HG03565 (cell line): ENCODE measurements at regions not wholly inside any gene's neighbourhood (a gene's known extent, or its start where the extent isn't known, plus 50 kb on each side); places are given as distances from the start of the nearest gene placed in this dataset.
"Not testable (repeated sequence)": the region's sequence is repeated elsewhere in the genome, so short reads cannot be mapped to it uniquely, and the experiment has no call there.

Source experiments
- ATAC-seq: cut with Tn5 transposase; IDR thresholded peaks from one replicate; pipeline ENCODE4 v1.9.1; 2021; ENCODE audit warnings: mild to moderate bottlenecking, moderate library complexity; ENCODE audit not compliant: unreplicated experiment

DNA sequence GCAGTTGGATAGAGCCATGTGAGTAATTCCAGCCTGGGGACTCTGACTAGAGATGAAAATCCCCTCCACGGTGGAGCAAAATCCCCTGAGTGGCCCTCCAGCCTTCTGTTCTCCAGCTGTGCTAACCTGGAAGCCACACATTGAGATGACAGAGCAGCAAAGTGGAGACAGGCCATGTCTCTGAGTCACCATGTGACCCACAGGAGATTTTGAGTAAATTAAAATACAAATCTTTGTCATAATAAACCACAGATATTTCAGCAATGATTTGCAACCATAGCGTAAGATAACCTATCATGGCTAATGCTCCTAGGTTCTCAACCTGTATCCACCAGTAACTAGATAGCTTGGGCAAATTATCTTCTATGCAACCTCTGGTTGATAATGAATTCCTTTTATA is 328.3 kb upstream of the DPP6 start:
- ATAC-seq, result not testable (repeated sequence)

DNA sequence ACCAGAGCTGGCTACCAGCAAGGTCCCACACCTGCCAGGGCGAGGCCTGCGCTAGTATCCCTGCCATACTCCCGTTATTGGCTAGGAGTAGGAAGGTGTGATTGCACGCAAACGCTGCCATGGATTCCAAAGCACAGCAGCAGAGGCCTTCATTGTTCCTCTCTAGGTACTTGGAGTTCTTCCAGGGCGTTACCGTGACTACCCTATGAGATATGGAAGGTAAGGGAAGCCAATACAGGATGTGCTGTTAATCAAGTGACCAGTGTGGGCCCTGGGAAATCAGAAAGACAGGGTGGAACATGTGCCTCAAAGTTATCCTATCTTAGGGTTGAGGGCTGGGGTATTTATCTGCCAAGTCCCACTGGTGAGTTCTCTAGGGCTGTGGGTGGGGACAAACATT is 320.7 kb upstream of the DPP6 start:
- not testable (repeated sequence) for ATAC-seq

DNA sequence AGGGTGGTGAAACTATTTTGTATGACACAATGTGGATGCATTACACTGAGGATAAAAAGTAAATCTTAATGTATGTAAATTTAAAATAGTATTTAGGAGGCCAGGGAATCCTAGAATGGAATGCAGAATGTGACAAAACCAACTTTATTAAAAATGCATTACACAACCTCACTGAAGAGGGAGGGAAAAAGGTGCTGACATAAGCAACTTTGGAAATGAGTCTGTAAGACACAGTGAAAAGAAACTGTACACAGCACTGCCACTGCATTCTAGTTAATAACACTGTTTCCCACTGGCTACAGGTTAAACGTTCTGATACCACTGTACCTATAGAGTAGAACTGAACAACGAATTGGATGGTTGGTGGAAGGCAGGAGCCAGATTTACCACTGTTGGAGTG is 308.8 kb upstream of the DPP6 start:
- not testable (repeated sequence) for ATAC-seq

DNA sequence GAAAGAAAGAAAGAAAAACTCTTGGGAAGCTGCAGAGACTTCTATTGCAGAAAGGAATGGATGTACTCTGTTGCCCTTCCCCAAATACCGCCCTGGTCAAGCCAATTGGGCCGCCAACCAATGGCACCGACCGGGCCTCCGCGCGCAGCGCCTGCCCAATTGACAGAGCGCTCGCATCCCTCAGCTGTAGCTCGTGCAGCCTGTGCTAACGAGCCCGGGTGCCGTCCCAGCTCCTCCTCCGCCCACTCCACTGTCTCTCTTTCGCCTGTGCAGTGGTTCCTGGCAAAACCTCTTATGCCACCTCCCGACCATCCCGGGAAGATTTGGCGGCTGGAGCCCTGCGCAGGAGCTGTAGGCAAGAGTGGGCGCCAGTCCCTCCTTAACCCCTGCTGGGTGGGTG is 304.2 kb upstream of the DPP6 start:
- ATAC-seq, result not testable (repeated sequence)

DNA sequence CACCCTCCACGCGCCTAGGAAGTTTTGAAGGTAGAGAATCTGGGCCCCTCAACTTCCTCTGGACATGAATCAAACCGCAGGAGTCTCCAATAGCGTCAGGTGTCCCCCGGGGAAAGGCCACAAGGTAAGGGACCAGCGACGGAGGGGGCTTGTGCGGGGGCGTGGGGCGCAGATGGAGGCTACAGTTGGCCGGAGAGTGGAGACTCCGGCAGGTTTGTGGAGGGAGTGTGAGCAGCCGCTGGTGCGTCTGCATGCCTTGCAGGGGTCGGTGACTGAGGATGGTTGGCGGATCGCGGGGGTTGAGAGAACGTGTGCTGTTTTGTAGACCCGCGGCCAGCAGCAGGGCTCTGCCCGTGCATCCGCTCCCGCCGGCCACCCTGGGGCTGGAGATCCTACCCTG is 303.3 kb upstream of the DPP6 start:
- not testable (repeated sequence) for ATAC-seq

DNA sequence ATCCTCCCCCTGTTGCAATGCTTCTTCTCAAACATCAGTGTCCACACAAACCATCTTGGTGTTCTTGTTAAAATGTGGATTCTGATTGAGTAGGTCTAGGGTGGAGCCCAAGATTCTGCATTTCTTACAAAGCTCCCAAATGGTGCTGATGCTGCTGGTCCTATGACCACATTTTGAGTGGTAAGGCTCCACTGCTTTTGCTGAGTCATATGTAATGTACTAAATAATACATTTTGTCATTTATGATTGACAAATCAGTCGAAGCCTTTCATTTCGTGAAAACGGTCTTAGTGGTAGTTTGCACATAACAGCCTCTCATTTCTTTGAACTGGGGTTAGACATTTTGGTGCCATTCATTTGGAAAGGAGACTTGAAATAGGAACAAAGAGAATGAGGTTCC is 286.3 kb upstream of the DPP6 start:
- not testable (repeated sequence) for ATAC-seq

DNA sequence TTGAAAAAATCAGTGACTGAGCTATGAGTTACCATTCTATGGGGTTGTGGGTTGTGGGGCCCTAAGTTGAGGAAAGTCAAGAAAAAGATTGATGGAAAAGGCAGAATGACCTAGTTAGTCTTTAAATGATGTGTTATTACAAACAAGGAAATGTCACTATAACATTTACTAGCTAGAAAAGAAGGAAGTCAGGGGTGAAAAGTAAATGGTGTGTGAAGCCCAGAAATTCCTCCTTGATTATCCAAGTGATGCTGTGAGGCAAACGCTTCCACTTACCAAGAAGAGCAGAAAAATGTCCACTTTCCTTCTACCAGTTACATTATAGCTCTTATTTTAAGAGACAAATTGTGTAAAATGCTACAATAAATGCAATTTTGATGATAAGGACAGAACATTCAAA is 285.3 kb upstream of the DPP6 start:
- ATAC-seq, result not testable (repeated sequence)

DNA sequence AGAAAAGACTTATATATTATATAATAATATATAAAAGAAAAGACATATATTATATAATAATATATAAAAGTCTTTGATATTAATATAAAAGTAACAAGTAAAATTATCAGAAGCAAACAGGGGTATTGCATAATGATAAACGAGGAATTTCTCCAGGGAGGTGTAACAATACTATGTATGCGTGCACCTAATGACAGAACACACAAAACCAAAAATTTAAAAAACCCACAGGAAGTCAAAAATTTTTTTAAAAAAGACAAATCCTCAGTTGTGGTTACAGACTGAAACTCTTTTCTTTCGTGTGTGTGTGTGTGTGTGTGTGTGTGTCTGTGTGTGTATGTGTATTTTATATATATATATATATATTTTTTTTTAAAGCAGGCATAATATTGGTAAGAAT is 279.2 kb upstream of the DPP6 start:
- ATAC-seq, result no peak

DNA sequence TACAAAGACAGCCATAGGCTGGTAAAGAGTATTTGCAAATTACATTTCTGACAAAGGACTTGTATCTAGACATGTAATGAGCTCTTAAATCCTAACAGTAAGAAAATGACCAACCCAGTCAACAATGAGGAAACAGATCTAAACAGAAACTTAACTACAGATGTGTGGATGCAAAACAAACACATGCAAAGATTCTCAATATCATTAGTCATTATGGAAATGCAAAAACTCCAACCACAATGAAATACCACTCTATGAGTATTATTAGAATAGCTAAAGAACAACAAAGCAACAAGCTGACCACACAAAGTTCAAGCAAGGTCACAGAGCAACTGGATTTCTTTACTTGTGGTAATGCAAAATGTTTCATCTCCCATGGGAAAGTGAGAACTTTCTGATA is 275.3 kb upstream of the DPP6 start:
- not testable (repeated sequence) for ATAC-seq

DNA sequence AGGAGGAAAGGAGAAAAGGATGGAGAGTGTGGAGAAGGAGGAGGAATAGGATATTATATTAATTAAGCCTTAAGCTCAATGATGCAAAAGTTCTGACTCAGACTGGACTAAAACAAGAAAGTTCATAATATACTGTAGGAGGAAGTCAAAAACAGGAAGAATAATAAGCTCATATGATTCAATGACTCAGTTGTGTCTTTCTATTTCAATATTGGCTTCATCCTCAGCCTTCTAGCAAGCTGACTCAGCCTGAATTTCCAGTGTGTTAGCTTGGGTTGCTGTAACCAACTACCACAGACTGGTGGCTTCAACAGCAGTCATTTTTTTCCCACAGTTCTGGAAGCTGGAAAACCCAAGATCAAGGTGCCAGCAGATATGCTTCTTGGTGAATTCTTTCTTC is 254.8 kb upstream of the DPP6 start:
- ATAC-seq, result not testable (repeated sequence)

DNA sequence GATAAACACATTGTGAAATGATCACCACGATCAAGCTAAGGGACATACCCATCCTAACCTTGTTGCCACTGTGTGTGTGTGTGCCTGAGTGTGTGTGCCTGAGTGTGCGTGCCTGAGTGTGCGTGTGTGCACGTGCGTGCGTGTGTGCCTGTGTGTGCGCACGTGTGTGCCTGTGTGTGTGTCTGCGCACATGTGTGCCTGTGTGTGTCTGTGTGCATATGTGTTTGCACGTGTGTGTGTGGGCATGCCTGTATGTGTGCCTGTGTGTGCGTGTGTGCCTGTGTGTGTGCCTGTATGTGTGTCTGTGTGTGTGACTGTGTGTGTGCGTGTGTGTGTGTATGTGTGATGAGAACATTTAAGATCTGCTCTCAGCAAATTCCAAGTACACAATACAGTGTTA is 244.1 kb upstream of the DPP6 start:
- no peak for ATAC-seq

DNA sequence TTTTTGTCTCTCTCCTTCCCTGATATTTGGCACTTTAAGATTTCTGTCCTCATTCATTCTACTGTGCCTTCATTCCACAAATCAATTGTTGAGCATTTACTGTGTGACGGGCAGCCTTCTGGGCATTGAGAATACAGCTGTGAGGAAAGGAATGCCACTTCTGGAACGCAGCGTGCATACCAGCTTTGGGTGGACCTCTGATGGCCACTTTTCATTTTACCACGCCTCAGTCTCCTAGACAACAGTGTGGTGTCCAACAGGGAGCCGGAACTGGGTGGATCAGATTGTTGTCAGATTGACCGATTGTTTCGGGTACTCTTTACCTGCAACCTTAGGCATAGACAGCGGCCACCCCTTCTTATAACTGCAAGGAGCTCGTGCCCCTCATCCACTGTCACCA is 222.7 kb upstream of the DPP6 start:
- no peak for ATAC-seq

DNA sequence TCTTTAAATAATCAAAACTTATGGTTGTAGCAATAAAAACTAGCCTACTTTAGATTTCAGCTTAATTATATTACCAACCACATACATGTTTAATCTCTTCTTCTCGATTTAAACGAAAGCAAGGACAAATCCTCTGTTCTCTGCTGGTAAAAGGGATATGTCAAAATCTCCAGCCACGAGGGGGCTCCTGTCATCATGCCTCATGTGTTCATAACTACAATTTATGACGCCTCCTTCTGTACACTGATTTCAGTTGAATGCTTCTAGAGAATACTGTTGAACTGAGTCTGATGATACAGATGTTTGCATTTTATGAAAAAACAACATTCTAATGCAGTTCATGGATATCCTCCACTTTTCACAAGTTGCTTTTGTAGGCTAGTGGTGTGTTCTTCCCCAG is 220.0 kb upstream of the DPP6 start:
- no peak for ATAC-seq

DNA sequence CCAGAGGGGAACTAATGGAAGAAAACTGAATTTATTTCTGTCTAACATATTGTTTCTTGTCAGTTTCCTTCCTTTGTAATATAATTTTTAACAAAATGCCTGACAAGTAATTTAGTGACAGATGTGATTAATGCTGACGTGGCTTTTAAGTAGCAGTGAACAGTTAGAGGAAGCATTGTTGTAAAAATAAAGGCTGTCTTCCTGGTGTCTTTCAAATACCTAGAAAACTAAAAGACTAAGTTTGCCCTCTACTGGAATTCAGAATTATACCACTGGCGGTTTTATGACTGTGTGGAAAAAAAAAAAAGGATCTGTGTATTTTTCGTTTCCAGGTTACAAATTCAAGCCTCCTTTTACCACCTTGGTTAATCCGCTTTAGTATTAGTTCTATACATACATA is 217.1 kb upstream of the DPP6 start:
- ATAC-seq, result no peak

DNA sequence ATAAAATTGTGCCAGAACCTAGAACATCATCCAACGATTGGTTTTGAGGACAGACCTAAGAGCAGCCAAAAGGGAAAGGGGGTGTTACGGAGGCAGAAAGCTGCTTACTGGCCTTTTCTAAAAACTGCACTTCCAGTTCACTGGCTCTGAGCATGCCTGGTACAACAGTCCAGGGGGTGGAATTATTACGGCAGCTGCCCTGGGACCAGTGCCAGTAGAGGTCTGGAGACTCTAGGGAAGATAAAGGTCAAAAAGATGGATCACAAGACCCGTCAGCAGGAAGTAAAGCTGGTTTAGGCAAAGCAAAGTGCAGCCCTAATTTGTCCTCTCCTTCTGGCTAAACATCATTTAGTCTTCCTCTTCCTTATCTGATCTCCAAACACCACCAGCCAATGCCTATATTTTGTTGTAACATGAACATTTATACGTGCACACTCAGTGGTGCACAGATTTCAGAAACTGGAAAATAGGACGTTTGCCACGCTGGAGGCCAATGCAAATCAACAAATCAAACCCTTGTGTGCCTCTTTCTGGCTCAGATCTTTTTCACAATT is 216.4 kb upstream of the DPP6 start:
- no peak for ATAC-seq

DNA sequence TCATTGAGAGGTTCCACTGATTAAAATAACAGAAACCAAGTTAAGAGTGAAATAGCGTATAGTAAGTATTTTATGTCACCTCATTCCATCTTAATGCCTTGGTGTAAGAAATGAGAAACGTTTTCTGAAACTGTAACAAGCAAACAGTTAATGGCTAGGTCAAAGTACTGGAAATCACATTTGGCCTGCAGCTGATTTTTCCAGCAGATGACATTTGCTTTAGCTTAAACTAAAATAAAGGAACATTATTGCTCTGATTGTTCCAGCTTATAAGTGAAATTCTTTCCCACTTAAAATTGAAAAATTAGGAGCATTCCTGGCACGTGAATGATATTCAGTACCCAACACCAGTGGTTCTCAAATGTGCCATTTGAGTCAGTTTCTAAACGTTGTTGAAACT is 213.6 kb upstream of the DPP6 start:
- no peak for ATAC-seq

DNA sequence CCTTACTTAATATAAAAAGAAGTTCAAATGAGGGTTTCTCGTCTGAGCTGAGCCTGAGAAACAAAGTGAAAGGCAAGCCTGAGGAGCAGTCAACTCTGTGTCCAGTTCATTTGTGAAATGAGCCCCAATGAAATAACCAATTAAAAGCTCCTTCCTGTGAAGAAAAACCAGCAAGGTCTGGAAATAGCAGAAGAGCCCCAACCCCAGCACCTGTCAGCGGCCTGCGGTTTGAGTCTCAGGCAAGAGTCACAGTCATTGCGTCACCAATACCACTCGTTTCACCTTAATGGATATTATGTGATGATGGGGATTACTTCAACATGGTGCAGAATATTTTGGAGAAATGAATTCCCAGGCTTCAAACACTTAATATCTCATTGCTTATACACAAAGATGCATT is 211.3 kb upstream of the DPP6 start:
- no peak for ATAC-seq

DNA sequence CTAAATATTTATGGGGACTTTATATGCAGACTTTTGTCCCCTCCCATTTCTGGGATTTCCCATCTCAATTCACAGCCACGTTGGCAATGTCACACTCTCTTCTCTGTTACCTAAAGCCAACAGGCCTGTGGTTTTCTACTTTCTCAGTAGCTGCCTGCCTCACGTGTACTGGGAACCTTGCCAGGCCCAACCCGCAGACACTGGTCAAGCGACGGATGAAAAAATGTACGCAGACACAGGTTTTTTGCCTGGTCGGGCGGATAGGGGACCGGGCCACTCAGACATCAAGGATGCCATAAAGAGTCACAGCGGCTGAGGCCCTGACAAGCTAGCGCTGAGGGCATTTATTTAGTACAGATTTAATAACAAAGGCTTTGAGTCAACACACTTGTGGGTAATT is 204.4 kb upstream of the DPP6 start:
- ATAC-seq, result no peak

DNA sequence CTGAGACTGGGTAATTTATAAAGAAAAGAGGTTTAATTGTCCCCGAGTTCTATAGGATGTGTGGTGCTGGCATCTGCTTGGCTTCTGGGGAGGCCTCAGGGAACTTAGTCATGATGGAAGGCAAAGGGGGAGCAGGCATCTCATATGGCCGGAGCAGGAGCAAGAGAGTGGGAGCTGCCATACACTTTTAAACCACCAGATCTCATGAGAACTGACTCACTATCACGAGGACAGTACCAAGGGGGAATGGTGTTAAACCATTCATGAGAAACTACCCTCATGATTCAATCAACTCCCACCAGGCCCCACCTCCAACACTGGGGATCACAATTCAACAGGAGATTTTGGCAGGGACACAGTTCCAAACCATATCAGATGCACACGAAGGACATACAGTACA is 199.9 kb upstream of the DPP6 start:
- ATAC-seq, result no peak

DNA sequence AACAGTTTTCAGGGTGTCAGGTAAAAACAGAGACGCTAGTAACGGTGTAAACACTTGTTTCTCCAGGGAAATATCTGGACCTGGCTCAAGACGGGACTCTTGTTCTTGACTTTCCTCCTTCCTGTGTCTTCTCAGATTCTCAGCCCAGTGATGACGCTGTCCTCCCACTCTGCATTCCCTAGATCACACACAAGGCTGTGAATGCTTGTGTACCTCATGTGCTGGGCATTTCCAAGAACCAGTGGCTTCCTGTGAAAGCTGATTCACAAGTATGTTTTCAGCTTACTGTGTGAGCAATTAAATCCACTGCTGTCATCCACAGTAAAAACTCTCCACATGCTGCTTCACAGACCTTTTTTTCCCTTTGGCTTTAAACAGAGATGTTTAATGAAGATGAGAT is 193.8 kb upstream of the DPP6 start:
- no peak for ATAC-seq

DNA sequence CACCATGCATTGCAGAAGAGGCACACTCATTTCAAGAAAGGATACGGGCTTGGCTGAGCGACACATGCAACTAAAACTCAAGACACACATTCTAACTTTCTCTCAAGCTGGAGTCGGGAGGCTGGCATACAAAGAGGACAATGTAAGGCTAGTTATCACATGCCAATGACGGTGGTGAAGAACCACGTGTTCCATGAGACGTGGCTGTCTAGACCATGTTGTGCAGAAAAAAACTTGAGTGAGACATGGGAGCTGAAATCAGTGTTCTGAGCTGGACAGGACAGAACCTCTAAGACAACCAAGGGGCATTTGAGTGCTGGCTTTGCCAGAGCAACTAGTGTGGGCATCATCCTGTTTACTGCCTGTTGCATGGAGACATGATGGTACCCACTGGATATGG is 193.0 kb upstream of the DPP6 start:
- no peak for ATAC-seq

DNA sequence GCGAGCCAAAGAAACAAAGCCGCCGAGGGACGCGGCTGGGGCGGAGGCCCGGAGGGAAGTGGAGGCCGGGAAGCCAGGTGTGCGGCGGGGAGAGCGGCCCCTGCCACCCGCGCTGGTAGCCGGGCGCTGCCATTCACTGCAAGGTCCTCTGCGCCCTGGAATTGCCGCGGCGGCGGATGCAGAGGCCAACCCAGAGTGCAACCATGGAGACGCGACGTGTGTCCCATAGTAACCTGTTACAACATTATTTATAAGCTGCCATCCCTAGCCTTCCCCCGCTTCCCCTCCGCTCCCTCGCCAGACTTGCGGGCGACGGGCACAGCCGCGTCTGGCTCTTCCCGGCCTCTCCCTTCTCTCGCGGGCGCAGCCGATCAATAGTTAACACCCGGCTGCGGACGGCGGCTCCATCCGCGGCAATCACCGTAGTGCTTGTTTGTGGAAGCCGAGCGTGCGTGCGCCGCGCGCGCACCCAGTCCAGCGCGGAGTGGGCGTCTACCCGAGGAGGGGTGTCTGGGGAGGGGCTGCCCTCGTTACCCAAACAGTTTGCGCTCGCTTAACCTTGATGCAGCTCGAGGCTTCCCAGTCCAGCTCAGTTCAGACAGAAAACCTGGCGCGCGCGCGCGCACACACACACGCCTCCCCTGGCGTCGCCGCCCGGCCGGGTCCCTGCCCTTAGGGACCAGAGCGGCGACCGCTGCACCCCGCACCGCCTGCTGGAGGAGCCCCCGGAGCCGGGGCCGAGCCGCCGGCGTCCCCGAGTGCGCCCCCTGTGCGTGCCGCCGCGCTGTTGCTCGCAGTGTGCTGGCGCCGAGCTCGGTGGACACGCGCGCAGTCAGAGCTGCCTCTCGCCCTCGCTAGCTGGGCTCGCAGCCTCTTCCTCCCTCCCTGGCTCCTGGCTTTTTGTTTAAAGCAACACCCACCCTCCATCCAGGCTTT is 165.4 kb upstream of the DPP6 start:
- ATAC-seq, result no peak
